Muscle layer of colon (tissue), 2 donors: ENCODE measurements at regions not wholly inside any gene's neighbourhood (a gene's known extent, or its start where the extent isn't known, plus 50 kb on each side); places are given as distances from the start of the nearest gene placed in this dataset.

Experiments used
- H3K27ac ChIP-seq: one replicate; pipeline ENCODE4 v1.7.0; 2013; ENCODE audit warnings: low read depth, mild to moderate bottlenecking, low read length, moderate library complexity
- H3K27me3 ChIP-seq, 2 donors: one replicate each; pipeline ENCODE4 v1.7.0; 2013; ENCODE audit warnings: low read length in 2 of 2, mild to moderate bottlenecking in 2 of 2; ENCODE audit not compliant: insufficient read depth in 2 of 2, control insufficient read depth in 1 of 2
- H3K36me3 ChIP-seq: one replicate; pipeline ENCODE4 v1.7.0; 2013; ENCODE audit warnings: mild to moderate bottlenecking, low read length; ENCODE audit not compliant: insufficient read depth
- H3K4me1 ChIP-seq: one replicate; pipeline ENCODE4 v1.7.0; 2013; ENCODE audit warnings: mild to moderate bottlenecking, low read length; ENCODE audit not compliant: insufficient read depth
- H3K4me3 ChIP-seq, 2 donors: one replicate each; pipeline ENCODE4 v1.7.0; 2013; ENCODE audit warnings: low read length in 2 of 2, low read depth in 1 of 2, mild to moderate bottlenecking in 1 of 2, moderate library complexity in 1 of 2
- H3K9ac ChIP-seq: one replicate; pipeline ENCODE4 v1.7.0; 2013; ENCODE audit warnings: low read length
- H3K9me3 ChIP-seq: one replicate; pipeline ENCODE4 v1.7.0; 2013; ENCODE audit warnings: mild to moderate bottlenecking, low read length
- donor health status: abdominal sarcoma.
- donor health status: Adenocarcinoma of cecum.

DNA sequence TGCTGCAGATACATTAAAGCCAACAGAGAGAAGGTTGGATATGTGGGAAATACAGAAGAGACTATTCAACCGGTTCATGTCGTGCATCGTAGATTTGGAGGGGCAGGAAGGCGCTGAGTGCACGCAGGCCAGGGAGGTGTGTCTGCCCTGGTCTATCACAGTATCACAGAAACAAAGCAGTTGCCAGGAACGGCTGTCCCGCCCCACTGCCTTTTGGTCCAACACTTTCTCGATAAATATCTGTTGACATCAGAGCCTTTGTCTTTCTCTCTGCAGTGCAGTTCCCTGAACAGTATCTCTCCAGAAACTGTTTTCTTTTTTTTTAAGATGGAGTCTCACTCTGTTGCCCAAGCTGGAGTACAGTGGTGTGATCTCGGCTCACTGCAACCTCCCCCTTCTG is 151.1 kb upstream of the BCOR start:
- H3K9me3 ChIP-seq = no peaks in the 10 kb centered on the region
- no peak overlapping the region for H3K4me3 ChIP-seq
- H3K36me3 ChIP-seq = no peaks in the 10 kb centered on the region
- H3K4me1 ChIP-seq = peaks cover 8% of the 10 kb centered on the region
- peaks cover 0 to 7% of the 10 kb centered on the region in 2 donors for H3K27me3 ChIP-seq
- no peak overlapping the region for H3K27ac ChIP-seq
- no peak overlapping the region for H3K9ac ChIP-seq

DNA sequence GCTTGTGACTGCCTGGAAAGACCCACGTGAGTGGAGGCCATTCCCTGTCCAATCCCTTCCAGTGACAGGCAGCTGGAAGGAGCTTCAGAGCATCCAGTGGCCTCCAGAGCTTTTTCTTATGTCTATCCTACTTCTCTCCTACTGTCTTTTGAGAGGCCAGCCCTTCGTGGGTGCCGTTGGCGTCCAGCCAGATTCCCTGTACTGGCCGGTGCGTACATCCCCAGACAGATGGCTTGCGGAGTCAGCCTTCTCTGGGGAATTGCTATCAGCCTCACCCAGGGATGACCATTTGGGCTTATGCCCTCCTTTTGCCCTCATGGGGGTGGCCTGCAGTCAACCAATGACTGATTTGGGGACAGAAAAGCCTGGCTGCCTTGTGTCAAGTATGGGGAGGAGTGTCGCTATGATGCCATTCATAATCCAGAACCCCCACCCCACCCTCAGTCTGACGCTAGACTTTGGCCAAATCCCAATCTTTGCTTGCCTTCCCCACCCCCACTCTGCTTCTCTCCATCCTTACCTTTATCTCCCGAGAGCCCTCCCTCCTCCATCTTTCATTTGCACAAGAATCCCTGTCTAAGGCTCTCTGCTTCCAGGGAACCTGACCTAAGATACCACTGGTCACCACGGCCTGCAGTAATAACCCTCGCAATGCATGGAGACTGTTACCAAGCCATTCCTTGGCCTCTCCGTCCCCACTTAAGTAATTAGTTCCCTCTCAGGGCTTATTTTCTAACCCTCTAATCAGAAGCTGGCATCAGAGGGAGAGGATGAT is 150.3 kb upstream of the BCOR start:
- peaks cover 0 to 7% of the 10 kb centered on the region in 2 donors for H3K27me3 ChIP-seq
- H3K9me3 ChIP-seq = no peaks in the 10 kb centered on the region
- no peaks in the 10 kb centered on the region for H3K36me3 ChIP-seq
- H3K4me3 ChIP-seq = no peak overlapping the region
- H3K4me1 ChIP-seq = peaks cover 8% of the 10 kb centered on the region
- H3K9ac ChIP-seq = no peak overlapping the region
- H3K27ac ChIP-seq = no peak overlapping the region

DNA sequence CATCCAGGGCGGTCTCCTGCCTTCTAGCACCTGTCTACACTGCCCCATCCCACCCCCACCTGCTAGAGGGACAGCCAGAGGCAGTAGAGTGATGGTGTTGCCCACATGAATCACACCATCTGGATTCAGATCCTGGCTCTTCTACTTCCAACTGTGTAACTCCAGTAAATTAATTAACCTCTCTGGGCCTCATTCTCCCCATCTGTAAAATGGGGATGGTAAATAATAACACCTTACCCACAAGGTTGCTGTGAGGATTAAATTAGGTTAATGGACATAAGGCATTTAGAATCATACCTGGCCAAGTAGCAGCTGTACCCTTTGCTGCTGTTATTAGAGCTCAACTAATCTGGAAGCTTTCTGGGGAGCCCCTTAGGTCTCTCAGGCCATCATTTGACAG is 149.6 kb upstream of the BCOR start:
- Histone ChIP-seq H3K36me3 (no peaks in the 10 kb centered on the region), H3K9ac (no peak overlapping the region), H3K9me3 (no peaks in the 10 kb centered on the region), H3K4me3 (no peak overlapping the region), H3K4me1 (peaks cover 8% of the 10 kb centered on the region), H3K27me3 (peaks cover 0 to 7% of the 10 kb centered on the region in 2 donors), H3K27ac (no peak overlapping the region)

DNA sequence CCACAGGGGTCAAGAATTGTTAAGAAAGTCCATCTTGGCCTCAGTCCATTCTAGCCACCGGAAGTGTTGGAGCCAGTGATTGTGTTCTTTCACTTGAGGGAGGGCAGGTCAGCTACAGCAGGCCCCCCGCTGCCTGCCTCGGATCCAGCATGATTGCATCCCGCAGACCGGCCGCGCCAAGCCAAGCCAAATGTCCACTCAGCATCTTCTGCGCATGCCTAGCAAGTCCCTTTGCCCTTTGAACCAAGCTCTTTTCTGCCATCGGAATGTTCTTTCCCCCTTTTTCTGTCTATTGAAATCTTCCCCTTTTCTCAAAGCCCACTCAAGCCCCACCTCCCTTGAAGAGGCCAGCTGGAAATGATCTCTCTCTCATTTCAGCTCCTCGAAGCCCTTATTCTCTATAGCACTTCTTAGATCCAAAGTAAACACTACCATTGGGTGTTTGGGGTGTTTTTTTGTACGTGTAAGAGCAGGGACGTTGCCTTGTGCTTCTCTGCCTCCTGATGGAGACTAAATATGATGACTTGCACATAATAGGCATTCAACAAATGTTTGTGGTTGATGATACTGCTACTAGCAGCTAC is 147.8 kb upstream of the BCOR start:
- no peak overlapping the region for H3K27ac ChIP-seq
- H3K36me3 ChIP-seq = no peaks in the 10 kb centered on the region
- no peak overlapping the region for H3K4me3 ChIP-seq
- no peak overlapping the region for H3K9ac ChIP-seq
- H3K9me3 ChIP-seq = no peaks in the 10 kb centered on the region
- H3K4me1 ChIP-seq = peaks cover 8% of the 10 kb centered on the region
- peaks cover 0 to 7% of the 10 kb centered on the region in 2 donors for H3K27me3 ChIP-seq

DNA sequence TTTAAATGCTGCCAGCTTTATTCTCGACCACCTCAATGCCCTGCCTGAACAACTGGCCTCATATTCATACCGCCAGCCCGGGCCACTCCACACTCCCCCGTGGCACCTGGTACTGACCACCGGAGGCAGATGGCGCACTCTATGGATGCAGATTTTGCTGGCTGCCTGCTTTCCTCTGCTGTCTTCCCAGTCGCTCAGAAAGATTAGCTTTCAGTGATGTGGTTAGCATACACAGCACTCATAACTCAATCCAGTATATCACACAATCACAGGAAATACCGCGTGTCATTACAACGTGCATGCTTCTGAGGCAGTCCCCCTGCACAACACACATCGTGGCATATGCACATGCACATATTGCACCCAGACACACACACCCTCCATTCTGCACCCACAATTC is 147.2 kb upstream of the BCOR start:
- no peaks in the 10 kb centered on the region for H3K9me3 ChIP-seq
- peaks cover 8% of the 10 kb centered on the region for H3K4me1 ChIP-seq
- no peak overlapping the region for H3K9ac ChIP-seq
- peaks cover 0 to 7% of the 10 kb centered on the region in 2 donors for H3K27me3 ChIP-seq
- H3K36me3 ChIP-seq = no peaks in the 10 kb centered on the region
- no peak overlapping the region for H3K27ac ChIP-seq
- no peak overlapping the region for H3K4me3 ChIP-seq

DNA sequence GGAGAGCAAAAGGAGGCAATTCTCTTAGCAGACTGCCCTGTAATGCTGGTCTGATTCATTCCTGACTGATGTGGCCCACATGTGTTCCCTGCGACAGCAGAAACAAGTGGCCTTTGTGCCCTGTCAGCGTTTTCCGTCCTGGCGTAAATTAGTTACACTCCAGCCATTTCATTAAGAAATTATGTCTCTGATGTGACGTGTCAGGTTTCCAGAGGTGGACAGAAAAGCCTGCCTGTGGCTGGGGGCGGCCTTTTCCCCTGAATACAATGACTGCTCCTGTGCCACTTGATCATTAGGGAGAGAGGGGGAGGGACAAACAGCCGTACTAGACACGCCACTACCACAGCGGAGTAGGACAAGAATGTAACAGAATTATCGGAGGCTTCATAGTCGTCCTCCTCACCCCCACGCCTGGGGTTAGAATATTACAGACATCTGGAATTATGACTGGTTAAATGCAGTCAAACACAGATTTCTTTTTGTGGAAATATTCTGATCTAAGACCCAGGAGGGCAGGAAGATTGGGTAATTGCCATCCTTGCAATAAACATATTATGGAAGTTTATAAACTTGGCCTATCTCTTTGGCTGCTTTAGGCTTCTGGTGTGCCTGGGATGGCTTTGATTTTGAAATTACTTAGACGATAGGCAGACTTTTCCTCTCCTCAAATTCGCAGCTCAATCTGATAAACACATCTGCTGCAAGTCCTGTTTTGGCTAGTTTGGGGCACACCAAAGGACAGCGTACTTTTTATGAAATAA is 146.2 kb upstream of the BCOR start:
- H3K9ac ChIP-seq = no peak overlapping the region

DNA sequence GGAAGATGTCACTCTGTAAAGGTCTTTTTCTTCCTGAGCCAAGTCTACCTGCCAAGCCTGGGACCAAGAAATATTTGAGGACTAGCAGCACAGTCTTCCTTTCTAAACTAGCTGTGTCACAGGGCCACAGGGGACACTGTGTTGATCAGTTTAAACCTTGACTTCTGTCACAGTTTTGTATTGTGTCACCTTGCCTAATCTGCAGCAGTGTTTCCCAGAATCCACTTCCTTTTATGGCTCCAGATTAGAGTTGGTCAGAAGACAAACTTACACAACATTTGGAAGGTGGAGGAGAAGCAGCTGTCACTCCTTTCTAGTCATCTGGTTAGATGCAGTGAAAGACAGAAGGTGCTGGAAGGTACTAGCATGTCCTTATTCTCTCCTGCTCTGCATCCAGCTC is 143.1 kb upstream of the BCOR start:
- no peak overlapping the region for H3K4me3 ChIP-seq
- H3K4me1 ChIP-seq = peaks cover 8% of the 10 kb centered on the region
- no peak overlapping the region for H3K9ac ChIP-seq
- no peak overlapping the region for H3K27ac ChIP-seq
- H3K27me3 ChIP-seq = no peaks in the 10 kb centered on the region
- H3K36me3 ChIP-seq = no peaks in the 10 kb centered on the region
- no peaks in the 10 kb centered on the region for H3K9me3 ChIP-seq

More for the DNA sequence above, 146.2 kb upstream of the BCOR start:
- peaks cover 0 to 7% of the 10 kb centered on the region in 2 donors for H3K27me3 ChIP-seq
- no peak overlapping the region for H3K4me3 ChIP-seq
- H3K36me3 ChIP-seq = no peaks in the 10 kb centered on the region
- peaks cover 8% of the 10 kb centered on the region for H3K4me1 ChIP-seq
- H3K27ac ChIP-seq = no peak overlapping the region
- no peaks in the 10 kb centered on the region for H3K9me3 ChIP-seq

DNA sequence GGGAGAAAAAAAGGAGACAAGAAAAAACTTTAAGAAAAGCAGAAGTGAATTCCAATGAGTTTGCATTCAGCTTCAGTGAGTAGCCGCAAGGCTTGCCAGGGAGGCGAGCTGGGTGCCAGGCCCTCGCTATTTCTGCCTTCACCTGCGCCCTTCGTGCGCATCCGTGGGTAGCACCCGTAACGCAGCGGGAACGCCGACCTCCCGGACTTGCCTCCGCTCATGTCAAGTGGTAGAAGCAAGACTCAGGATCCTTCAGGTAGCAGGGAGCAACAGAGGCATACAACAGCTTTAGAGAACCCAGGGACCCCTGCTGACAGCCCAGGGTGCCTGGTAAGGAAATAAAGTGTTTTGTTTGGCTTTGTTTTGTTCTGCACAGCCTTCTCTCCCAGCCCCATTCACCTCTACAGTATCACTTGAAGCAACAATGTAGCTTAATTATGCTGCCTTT is 140.0 kb upstream of the BCOR start:
- H3K36me3 ChIP-seq = no peaks in the 10 kb centered on the region
- H3K27me3 ChIP-seq = no peaks in the 10 kb centered on the region
- no peak overlapping the region for H3K9ac ChIP-seq
- H3K9me3 ChIP-seq = no peaks in the 10 kb centered on the region
- H3K4me3 ChIP-seq = no peak overlapping the region
- H3K27ac ChIP-seq = no peak overlapping the region
- no peaks in the 10 kb centered on the region for H3K4me1 ChIP-seq

DNA sequence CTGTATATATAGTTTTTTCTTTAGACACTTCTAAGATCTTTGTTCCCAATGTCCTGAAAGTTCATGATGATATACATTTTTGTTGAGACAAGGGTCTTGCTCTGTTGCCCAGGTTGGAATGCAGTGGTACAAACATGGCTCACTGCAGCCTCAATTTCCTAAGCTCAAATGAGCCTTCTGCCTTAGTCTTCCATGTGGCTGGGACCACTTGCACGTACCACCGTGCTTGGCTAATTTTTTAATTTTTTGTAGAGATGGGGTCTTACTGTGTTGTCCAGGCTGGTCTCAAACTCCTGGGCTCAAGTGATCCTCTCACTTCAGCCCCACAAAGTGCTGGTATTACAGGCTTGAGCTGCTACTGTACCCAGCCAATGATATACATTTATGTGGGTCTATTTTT is 132.9 kb upstream of the BCOR start:
- H3K4me1 ChIP-seq = no peaks in the 10 kb centered on the region
- no peaks in the 10 kb centered on the region for H3K36me3 ChIP-seq
- no peaks in the 10 kb centered on the region for H3K27me3 ChIP-seq
- H3K4me3 ChIP-seq = no peak overlapping the region
- H3K9ac ChIP-seq = no peak overlapping the region
- no peaks in the 10 kb centered on the region for H3K9me3 ChIP-seq
- H3K27ac ChIP-seq = no peak overlapping the region

DNA sequence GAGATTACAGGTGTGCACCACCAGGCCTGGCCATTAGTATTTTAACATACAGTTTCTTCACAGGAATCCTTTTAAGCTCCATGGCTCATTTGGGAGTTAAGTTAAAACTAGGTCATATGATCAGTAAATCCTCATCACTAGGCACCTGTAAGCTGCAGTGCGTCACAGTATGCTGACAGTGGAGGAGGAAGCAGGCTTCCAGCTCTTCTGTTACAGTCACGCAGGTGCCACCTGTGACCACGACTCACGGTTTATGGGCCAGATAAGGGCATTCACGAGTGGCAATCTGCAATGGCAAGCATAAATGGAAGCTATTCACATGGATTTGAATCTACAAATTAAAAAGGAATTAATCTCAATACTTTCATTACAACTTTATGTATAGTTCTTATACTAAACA is 129.4 kb upstream of the BCOR start:
- Histone ChIP-seq H3K36me3 (no peaks in the 10 kb centered on the region), H3K9me3 (no peaks in the 10 kb centered on the region), H3K4me3 (no peak overlapping the region), H3K4me1 (no peaks in the 10 kb centered on the region), H3K27me3 (no peaks in the 10 kb centered on the region), H3K9ac (no peak overlapping the region), H3K27ac (no peak overlapping the region)

DNA sequence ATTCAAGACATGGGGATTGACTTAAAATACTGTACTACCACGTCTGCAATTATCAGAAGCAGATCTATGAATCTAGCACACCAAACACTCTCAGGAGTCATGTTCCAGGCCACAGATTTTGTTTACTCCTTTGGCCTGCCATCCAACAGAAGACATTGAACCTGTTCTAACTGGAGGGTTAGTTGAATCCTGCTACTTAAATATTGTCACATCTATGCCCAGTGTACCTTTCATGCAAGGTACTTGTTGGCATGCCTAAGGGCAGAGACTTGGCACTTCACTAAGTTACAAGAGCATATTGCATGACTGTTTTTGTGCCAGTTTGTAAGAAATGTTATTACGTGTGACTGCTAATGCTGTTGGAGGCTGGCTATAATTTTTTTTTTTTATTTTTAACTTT is 126.9 kb upstream of the BCOR start:
- no peaks in the 10 kb centered on the region for H3K27me3 ChIP-seq
- no peak overlapping the region for H3K9ac ChIP-seq
- no peak overlapping the region for H3K4me3 ChIP-seq
- peaks cover 7% of the 10 kb centered on the region for H3K9me3 ChIP-seq
- no peaks in the 10 kb centered on the region for H3K4me1 ChIP-seq
- no peak overlapping the region for H3K27ac ChIP-seq
- H3K36me3 ChIP-seq = no peaks in the 10 kb centered on the region
